Skeletal muscle satellite cell (primary cell): ENCODE measurements at regions not wholly inside any gene's neighbourhood (a gene's known extent, or its start where the extent isn't known, plus 50 kb on each side); places are given as distances from the start of the nearest gene placed in this dataset.

Experiments used
- H3K27me3 ChIP-seq: 2 replicates; pipeline ENCODE4 v1.7.0; 2013; ENCODE audit warnings: low read length; ENCODE audit not compliant: control insufficient read depth, insufficient read depth
- H3K36me3 ChIP-seq: 2 replicates; pipeline ENCODE4 v1.7.0; 2013; ENCODE audit warnings: mild to moderate bottlenecking, control low read depth, low read length; ENCODE audit not compliant: insufficient read depth
- H3K4me1 ChIP-seq: 2 replicates; pipeline ENCODE4 v1.7.0; 2013; ENCODE audit warnings: low read length; ENCODE audit not compliant: control insufficient read depth, insufficient read depth
- H3K4me2 ChIP-seq: 2 replicates; pipeline ENCODE4 v1.7.0; 2013; ENCODE audit warnings: mild to moderate bottlenecking, low read length
- H3K4me3 ChIP-seq: 2 replicates; pipeline ENCODE4 v1.7.0; 2013; ENCODE audit warnings: low read length
- H3K9ac ChIP-seq: 2 replicates; pipeline ENCODE4 v1.7.0; 2013; ENCODE audit warnings: mild to moderate bottlenecking, low read depth, low read length, moderate library complexity
- H3K9me3 ChIP-seq: replicated peaks from 2 replicates; pipeline ENCODE4 v1.7.0; 2013; ENCODE audit warnings: mild to moderate bottlenecking, control low read depth, low read length

DNA sequence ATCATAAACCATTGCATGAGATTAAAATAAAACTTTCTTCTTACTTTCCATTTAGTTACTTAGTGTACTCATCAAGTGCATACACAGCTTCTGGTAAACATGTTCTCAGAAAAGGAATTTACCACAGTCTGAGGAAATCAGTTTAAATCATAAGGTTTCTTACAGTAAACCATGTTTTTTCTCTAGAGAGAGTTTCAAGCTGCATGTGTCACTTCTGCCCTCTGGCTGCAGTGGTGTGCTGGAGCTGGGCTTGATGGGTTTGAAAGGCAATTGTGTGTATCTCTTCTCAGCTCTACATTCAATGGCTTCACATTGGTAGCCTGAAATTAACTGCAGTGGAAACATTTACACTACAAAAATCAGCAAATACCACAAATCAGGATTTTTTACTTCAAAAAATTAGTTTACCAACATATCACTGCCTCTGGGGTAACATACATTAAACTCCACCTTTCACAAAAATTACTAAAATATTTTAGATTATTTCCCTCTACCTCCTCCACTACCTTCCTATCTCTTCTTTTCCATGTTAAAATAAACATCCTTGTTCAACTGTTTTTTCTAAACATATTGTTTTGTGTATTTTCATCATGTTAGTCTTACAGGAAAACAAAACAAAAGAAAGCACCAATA lies 414.3 kb downstream of the ANXA1 start:
- H3K4me1 ChIP-seq: no peaks in the 10 kb centered on the region
- H3K27me3 ChIP-seq: no peaks in the 10 kb centered on the region
- H3K9ac ChIP-seq: no peak overlapping the region

DNA sequence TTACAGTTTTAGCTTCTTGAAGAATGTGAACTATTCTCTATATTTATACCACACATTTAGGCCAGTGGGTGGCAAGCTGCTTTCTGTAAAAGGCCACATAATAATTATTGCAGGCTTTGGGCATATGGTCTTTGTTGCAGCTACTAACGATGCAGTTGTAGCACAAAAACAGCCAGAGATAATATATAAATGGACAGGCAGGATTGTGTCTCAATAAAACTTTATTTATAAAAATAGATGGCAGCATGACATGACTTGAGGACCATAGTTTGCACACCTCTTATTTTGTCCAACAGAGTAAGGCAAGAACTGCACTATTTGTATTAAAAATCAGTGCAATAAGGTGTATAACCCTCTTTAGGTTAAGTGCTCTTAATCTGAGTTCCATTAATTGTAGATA lies 415.0 kb downstream of the ANXA1 start:
- Histone ChIP-seq H3K4me2 (no peak overlapping the region), H3K9me3 (no peaks in the 10 kb centered on the region), H3K27me3 (no peaks in the 10 kb centered on the region), H3K4me1 (no peaks in the 10 kb centered on the region), H3K9ac (no peak overlapping the region), H3K36me3 (no peaks in the 10 kb centered on the region), H3K4me3 (no peak overlapping the region)

More for the DNA sequence above, 414.3 kb downstream of the ANXA1 start:
- Histone ChIP-seq H3K36me3 (no peaks in the 10 kb centered on the region), H3K4me2 (no peak overlapping the region), H3K4me3 (no peak overlapping the region), H3K9me3 (no peaks in the 10 kb centered on the region)

DNA sequence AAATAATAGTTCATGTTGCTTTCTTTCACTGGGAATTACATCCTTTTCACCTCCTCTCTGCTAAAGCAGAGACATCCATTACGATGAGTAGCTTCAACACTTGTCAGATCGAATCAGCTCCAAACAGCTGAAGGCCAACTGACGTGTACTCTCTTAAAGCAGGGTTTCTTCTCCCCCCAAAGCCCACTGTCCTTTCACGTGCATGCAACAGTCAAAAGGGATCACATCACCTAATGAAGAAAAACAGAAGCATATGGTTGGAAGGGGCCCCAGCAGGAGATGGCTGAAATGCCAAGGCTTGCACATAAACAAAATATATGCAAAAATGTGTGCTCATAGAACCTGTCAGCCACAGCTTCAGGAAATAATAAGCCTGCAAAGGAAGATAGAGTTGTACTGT lies 421.6 kb downstream of the ANXA1 start:
- H3K9ac ChIP-seq: no peak overlapping the region
- no peaks in the 10 kb centered on the region for H3K27me3 ChIP-seq
- no peaks in the 10 kb centered on the region for H3K9me3 ChIP-seq
- no peak overlapping the region for H3K4me2 ChIP-seq
- H3K4me1 ChIP-seq: no peaks in the 10 kb centered on the region
- no peak overlapping the region for H3K4me3 ChIP-seq
- no peaks in the 10 kb centered on the region for H3K36me3 ChIP-seq

DNA sequence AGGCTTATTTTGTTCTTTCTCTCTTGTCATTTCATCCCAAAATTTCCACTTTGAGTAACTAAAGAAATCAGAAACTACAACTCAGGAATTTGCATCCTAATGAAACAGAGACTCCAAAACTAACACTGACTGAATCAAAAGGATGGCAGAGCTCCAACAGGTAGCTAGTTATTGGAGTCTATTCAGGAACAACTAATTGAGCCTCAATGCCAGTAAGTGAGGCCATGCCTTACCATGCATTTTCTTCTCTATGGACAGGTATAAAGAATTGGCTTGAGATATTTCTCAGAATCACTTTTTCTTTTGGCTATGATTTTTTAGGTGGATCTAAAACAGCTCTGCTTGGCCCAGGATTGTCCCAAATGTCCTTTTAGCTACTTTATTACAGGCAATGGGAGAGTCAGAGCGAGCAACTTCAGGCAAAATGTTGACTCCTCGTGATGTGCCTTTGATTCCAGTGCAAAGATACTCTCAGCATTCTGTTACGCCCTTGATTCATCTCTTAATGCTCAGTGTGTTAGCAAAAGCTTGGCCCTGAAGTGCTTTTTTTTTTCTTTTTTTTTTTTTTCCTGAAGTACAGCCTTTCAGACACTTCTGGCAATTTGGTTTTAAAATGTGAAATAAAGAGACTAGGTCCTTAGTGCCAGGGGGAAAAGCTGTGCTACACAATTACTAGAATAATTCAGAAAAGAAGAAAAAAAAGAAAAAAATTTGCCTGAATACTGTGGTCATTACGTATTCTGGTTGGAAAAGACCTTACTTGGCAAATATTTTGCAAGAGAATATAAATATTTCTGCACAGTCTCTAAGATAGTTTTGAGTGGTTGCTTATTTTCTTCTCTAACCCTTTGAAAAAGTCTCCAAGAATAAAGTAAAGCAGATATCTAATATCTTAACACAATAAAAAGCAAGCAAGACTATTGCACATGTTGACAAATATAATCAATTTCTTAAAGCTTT lies 423.7 kb downstream of the ANXA1 start:
- Histone ChIP-seq H3K9me3 (no peaks in the 10 kb centered on the region), H3K4me3 (no peak overlapping the region), H3K4me2 (no peak overlapping the region), H3K4me1 (no peaks in the 10 kb centered on the region), H3K9ac (no peak overlapping the region), H3K27me3 (no peaks in the 10 kb centered on the region), H3K36me3 (no peaks in the 10 kb centered on the region)

DNA sequence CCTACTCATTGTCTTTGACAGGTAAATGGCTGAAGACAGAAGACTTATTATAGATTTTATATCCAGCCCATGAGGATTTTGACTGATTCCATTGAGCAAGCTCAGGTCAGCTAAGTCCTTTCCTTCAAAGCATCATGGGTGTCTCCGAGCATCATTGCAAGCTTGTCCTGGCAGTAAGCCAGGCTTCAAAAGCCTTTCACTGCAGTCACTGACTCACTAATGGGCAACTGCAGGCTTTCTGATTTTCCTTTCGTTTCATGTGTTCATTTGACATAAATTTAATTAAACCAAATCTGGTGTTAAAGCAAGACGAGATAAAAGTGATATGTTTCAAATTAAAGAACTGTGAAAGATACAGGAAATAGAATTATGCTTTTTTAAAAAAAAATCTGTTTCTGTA lies 426.2 kb downstream of the ANXA1 start:
- Histone ChIP-seq H3K4me1 (no peaks in the 10 kb centered on the region), H3K9ac (no peak overlapping the region), H3K4me2 (no peak overlapping the region), H3K9me3 (no peaks in the 10 kb centered on the region), H3K36me3 (no peaks in the 10 kb centered on the region), H3K27me3 (no peaks in the 10 kb centered on the region), H3K4me3 (no peak overlapping the region)

DNA sequence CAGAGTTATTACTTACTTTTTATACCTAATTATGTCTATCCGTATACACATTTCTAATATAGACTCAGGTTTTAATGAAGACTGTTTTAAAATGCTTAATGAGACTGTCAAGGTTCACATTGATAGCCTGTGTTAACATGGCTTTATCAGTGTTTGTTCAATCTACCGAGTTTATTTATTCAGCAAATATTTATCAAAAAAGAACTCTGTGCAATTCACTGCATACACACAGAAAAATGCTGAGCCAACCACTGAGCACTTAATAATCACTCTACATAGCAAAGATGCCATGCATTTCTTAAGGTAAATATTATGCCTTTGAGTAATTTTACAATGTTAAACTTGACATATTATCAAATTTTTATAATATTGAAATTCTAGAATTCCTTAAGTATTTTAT lies 428.2 kb downstream of the ANXA1 start:
- Histone ChIP-seq H3K9ac (no peak overlapping the region), H3K4me3 (no peak overlapping the region), H3K36me3 (no peaks in the 10 kb centered on the region), H3K4me2 (no peak overlapping the region), H3K27me3 (no peaks in the 10 kb centered on the region), H3K9me3 (no peaks in the 10 kb centered on the region), H3K4me1 (no peaks in the 10 kb centered on the region)

DNA sequence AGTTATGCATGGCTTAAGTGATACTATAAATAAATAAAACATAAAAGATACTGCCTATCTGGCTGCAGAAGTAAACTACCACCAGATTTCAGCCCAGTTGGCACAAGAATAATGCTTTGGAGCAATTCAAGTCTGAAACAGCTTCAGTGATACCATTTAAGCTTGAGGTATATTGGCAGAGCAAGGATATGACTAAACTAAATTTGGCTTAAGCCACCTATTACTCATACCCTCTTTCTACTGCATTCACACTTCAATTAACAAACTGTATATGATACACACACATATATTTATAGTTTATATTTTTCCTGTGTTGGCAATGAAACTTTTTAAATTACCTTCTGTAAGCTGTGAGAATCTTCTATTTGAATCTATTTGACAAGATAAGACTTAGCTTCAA lies 431.9 kb downstream of the ANXA1 start:
- Histone ChIP-seq H3K4me2 (no peak overlapping the region), H3K36me3 (no peaks in the 10 kb centered on the region), H3K4me1 (no peaks in the 10 kb centered on the region), H3K9ac (no peak overlapping the region), H3K9me3 (no peaks in the 10 kb centered on the region), H3K4me3 (no peak overlapping the region), H3K27me3 (no peaks in the 10 kb centered on the region)

DNA sequence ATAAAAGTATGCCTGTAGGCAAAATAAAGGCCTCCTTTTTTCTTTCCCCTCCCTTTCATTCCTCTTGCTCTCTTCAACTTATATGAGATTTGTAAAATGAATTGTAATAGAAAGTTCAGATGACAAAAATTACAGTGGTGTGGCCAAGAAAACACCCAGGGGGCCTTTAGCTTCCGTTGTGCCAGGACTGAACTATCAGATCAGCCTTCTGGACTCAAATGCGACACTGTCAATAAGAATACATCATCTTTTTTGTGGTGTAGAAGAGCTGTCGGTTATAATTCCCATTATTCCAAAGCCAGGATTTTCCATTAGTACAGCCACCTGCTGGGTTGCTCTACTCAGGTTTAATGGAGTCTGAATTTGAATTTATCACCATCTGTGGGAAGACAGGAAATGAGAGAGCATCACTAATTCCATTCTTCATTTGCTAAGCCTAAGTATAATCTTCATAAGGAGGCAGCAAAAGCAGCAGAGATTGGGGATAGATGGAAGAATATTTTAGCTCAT lies 443.4 kb downstream of the ANXA1 start:
- H3K36me3 ChIP-seq: no peaks in the 10 kb centered on the region
- H3K9me3 ChIP-seq: no peaks in the 10 kb centered on the region
- no peak overlapping the region for H3K4me2 ChIP-seq
- no peak overlapping the region for H3K4me3 ChIP-seq
- no peaks in the 10 kb centered on the region for H3K4me1 ChIP-seq
- no peaks in the 10 kb centered on the region for H3K27me3 ChIP-seq
- H3K9ac ChIP-seq: no peak overlapping the region

DNA sequence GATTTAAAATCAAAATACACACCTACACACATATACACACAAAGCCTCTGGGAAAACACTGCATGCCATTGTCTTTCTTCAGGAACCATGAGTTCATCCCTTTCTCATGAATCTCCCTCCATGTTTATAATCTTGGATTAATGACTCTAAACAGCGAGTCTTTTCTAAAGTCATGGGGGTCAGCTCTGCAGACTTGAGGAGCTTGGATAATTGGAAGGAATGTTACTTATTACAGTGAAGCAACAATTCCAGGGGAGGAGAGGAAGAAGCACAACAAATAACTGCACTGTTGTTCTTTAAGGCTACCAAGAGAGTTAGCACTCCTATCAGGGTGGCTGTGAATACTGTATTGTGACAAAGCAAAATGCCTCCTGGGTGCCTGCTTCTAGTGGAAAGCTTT lies 444.7 kb downstream of the ANXA1 start:
- no peaks in the 10 kb centered on the region for H3K9me3 ChIP-seq
- no peak overlapping the region for H3K4me3 ChIP-seq
- H3K27me3 ChIP-seq: no peaks in the 10 kb centered on the region
- H3K4me1 ChIP-seq: no peaks in the 10 kb centered on the region
- H3K36me3 ChIP-seq: no peaks in the 10 kb centered on the region
- H3K9ac ChIP-seq: no peak overlapping the region
- no peak overlapping the region for H3K4me2 ChIP-seq

DNA sequence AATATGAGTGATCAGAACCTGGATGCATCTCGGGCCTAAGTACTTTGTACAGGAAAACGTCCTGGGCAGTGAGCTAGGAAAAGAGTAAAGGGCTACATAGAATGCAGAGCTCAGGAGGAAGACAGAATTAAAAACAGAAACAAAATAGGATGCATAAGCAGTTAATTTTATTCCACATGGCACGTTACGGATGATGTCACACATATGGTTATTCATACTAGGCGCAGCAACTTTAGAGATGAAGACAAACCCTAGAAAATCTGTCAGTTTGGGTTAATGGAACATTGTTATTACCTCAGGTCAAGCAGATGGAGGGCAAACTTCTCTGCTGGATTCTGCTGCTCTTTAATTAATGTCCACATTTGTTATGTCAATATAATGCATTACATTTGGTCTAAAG lies 445.4 kb downstream of the ANXA1 start:
- H3K9me3 ChIP-seq: no peaks in the 10 kb centered on the region
- no peaks in the 10 kb centered on the region for H3K36me3 ChIP-seq
- H3K4me1 ChIP-seq: no peaks in the 10 kb centered on the region
- no peak overlapping the region for H3K4me3 ChIP-seq
- H3K9ac ChIP-seq: no peak overlapping the region
- no peak overlapping the region for H3K4me2 ChIP-seq
- H3K27me3 ChIP-seq: no peaks in the 10 kb centered on the region

DNA sequence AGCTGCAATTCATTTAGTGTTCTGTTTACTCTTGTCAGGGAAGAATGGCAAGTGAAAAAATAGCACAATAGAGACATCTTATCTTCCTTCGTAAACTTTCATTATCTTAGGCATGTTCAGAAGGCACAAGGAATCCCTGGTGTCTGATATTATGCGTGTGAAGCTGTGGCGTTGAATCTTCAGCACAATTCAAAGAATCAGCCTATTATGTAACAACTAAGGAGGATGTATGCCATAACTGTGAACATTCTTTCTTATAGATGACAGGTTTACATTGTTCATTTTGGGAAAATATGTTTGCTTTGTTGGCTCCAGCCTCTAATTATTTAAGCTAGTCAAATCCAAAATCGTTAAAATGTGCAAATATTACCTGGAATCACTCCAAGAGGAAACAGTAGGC lies 446.1 kb downstream of the ANXA1 start:
- no peaks in the 10 kb centered on the region for H3K27me3 ChIP-seq
- H3K4me1 ChIP-seq: no peaks in the 10 kb centered on the region
- H3K4me3 ChIP-seq: no peak overlapping the region
- H3K36me3 ChIP-seq: no peaks in the 10 kb centered on the region
- no peak overlapping the region for H3K9ac ChIP-seq
- H3K9me3 ChIP-seq: no peaks in the 10 kb centered on the region
- no peak overlapping the region for H3K4me2 ChIP-seq
